ENCODE measurements at regions not wholly inside any gene's neighbourhood (a gene's known extent, or its start where the extent isn't known, plus 50 kb on each side); places are given as distances from the start of the nearest gene placed in this dataset.

DNA sequence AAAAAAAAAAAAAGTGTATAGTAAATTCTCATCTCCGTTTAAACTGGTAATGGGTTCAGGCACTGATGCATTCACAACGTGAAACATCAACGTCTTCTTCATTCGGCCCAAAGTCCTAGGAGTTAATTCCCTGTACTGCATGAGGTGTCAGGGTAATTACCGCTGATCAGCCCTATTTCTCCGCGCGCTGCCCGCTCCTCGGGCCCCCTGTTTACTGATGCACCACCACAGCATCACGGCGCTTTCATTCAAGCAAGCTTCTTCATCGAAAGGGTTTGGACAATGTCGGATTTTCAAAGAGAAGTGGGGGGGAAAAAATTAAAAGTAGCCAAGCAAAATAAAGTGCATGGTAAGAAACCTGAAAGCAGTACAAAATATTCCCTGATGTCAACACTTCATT is 352.0 kb upstream of the POU3F3 start:
- no peak for TF ChIP-seq CTCF (conservative IDR thresholded peaks at IDR 0.05 in 1 of 2, IDR thresholded peaks at IDR 0.05 in 1 of 2; ENCODE audit: extremely low read depth in 1 of 2, insufficient read depth in 1 of 2, low read depth in 1 of 2, low read length in 2 of 2)
- no peak for TF ChIP-seq EZH2 (IDR thresholded peaks at IDR 0.05; ENCODE audit: borderline replicate concordance, low read length)

Data from mammary epithelial cell (primary cell).